ENCODE measurements at regions not wholly inside any gene's neighbourhood (a gene's known extent, or its start where the extent isn't known, plus 50 kb on each side); places are given as distances from the start of the nearest gene placed in this dataset.

DNA sequence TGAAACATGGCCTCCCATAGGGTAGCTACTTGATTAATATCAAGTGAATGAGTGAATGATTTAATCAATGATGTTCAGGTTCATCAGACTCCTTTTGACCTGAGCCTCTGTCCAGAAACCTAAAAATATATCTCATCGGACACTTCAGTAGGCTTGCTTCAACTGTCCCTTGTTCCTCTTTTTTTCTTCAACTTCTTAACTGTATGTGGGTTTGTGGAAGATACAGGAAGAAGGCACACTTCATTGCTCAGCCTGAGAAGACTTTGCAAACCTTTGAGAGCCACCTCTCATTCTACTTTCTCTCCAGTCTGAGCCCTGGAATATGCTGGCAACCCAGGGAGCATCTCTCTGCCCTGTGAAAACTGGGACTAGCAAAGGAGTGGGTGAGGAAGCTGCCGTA lies 557.0 kb downstream of the FGF9 start:
- no peaks in the 10 kb centered on the region for H3K9me3 ChIP-seq
- no peak overlapping the region for H3K4me3 ChIP-seq
- DNase-seq (ENCODE audit: low spot score), result no peak
- ATAC-seq (ENCODE audit: insufficient number of reproducible peaks, low FRiP score, low read depth), result no peak
- no peaks in the 10 kb centered on the region for H3K4me1 ChIP-seq (ENCODE audit: control insufficient read depth in 1 of 2, low read depth in 2 of 2)
- TF ChIP-seq, protein P1, sequence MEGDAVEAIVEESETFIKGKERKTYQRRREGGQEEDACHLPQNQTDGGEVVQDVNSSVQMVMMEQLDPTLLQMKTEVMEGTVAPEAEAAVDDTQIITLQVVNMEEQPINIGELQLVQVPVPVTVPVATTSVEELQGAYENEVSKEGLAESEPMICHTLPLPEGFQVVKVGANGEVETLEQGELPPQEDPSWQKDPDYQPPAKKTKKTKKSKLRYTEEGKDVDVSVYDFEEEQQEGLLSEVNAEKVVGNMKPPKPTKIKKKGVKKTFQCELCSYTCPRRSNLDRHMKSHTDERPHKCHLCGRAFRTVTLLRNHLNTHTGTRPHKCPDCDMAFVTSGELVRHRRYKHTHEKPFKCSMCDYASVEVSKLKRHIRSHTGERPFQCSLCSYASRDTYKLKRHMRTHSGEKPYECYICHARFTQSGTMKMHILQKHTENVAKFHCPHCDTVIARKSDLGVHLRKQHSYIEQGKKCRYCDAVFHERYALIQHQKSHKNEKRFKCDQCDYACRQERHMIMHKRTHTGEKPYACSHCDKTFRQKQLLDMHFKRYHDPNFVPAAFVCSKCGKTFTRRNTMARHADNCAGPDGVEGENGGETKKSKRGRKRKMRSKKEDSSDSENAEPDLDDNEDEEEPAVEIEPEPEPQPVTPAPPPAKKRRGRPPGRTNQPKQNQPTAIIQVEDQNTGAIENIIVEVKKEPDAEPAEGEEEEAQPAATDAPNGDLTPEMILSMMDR (IDR thresholded peaks at IDR 0.05), result no peak
- H3K36me3 ChIP-seq, result no peaks in the 10 kb centered on the region
- H3K27me3 ChIP-seq (replicated peaks; ENCODE audit: insufficient read depth), result no peaks in the 10 kb centered on the region
- no peak overlapping the region for H3K27ac ChIP-seq

DNA sequence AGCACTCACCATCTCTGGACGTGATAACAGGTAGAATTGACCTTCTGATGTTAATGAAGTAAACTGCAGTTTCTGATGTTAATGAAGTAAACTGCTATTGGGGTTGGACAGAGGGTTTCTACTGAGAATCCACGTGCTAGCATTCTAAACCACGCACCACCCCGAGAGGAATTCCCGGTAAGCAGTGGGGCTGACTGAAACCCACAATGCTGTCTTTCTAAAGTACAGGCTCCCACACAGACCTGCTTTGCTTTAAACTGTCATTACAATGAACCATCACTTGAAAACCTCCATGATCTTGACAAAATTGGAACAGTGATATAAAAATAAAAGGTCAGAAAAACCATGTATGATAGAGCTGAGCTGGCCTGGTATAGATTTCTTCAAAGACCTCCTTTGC lies 559.0 kb downstream of the FGF9 start:
- ATAC-seq (ENCODE audit: insufficient number of reproducible peaks, low FRiP score, low read depth) (no peak), DNase-seq (ENCODE audit: low spot score) (no peak)
- Histone ChIP-seq H3K36me3 (no peaks in the 10 kb centered on the region), H3K27ac (no peak overlapping the region), H3K27me3 (replicated peaks; ENCODE audit: insufficient read depth) (no peaks in the 10 kb centered on the region), H3K9me3 (no peaks in the 10 kb centered on the region), H3K4me3 (no peak overlapping the region), H3K4me1 (ENCODE audit: control insufficient read depth in 1 of 2, low read depth in 2 of 2) (no peaks in the 10 kb centered on the region)
- TF ChIP-seq, protein P1 (IDR thresholded peaks at IDR 0.05), result no peak

DNA sequence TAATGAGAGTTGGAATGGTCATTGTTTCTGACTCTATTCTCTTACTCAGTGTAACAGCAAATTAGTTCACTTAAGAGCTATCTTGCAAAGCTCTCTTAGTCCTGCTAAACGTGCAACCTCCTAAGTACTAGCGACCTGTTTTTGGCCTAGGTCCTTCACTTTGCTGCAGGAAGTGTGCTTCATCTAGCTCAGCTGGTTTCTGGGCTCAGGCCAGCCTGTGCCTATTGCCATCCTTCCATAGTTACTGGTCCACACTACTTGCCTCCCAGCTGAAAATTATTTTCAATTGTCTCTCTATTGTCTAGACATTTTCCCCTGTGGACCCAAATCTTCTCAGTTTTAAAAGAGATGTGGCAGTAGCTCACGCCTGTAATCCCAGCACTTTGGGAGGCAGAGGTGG lies 561.3 kb downstream of the FGF9 start:
- H3K4me3 ChIP-seq, result no peak overlapping the region
- DNase-seq (ENCODE audit: low spot score) (no peak), ATAC-seq (ENCODE audit: insufficient number of reproducible peaks, low FRiP score, low read depth) (no peak)
- no peaks in the 10 kb centered on the region for H3K36me3 ChIP-seq
- TF ChIP-seq, protein P1 (IDR thresholded peaks at IDR 0.05), result no peak
- H3K4me1 ChIP-seq (ENCODE audit: control insufficient read depth in 1 of 2, low read depth in 2 of 2), result no peaks in the 10 kb centered on the region
- no peaks in the 10 kb centered on the region for H3K27me3 ChIP-seq (replicated peaks; ENCODE audit: insufficient read depth)
- H3K27ac ChIP-seq, result no peak overlapping the region
- no peaks in the 10 kb centered on the region for H3K9me3 ChIP-seq

DNA sequence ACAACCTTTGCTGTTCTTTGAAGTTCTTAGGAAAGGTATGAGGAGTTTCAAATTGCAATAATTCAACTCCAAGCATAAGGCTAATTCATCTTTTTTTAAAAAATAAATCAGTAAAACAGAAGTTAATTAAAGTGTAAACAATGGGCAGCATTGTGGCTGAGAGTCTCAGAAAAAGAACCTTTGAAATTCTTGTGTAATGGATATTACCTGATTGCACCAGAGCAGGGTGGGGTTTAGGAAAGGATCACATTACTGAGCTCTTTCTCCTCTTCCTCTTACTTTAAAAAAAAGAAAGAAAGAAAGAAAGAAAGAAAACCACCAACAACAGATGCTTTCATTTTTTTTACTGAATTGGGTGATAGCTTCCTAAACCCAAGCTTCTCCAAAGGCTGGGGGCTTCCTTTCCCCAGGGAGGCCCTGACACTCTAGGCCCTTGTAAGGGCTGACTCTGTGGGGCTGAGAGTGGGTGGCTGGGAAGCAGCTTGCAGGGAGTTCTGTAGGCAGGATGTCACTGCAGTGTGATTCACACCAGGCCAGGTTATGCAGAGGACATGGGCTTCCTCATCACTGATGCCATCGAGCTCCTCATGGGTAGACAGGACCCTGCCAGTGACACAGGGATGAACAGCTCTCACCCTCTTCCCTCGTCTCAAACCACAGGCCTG lies 564.5 kb downstream of the FGF9 start:
- Histone ChIP-seq H3K36me3 (no peaks in the 10 kb centered on the region), H3K27me3 (replicated peaks; ENCODE audit: insufficient read depth) (no peaks in the 10 kb centered on the region), H3K9me3 (no peaks in the 10 kb centered on the region), H3K4me3 (no peak overlapping the region), H3K4me1 (ENCODE audit: control insufficient read depth in 1 of 2, low read depth in 2 of 2) (no peaks in the 10 kb centered on the region), H3K27ac (no peak overlapping the region)
- DNase-seq (ENCODE audit: low spot score) (no peak), ATAC-seq (ENCODE audit: insufficient number of reproducible peaks, low FRiP score, low read depth) (no peak)
- TF ChIP-seq, protein P1 (IDR thresholded peaks at IDR 0.05), result no peak

DNA sequence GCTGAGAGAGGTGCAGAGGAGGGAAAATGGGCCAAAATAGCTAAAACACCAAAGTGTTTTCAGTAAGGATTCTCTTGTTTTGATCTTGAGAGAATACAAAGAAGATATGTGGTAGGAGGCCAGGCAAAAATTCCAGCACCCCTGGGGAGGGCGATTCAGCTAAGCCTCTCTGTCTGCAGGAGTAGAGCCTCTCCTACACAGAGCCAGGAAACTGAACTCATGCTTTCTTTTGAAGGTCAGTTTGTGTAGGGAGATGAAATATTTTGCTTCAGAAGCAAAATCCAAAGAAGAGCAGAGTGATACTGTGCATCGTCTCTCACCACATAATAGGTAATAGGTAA lies 565.0 kb downstream of the FGF9 start:
- TF ChIP-seq, protein P1 (IDR thresholded peaks at IDR 0.05), result no peak

More for the DNA sequence above, 565.0 kb downstream of the FGF9 start:
- Histone ChIP-seq H3K4me1 (ENCODE audit: control insufficient read depth in 1 of 2, low read depth in 2 of 2) (no peaks in the 10 kb centered on the region), H3K36me3 (no peaks in the 10 kb centered on the region), H3K9me3 (no peaks in the 10 kb centered on the region), H3K27me3 (replicated peaks; ENCODE audit: insufficient read depth) (no peaks in the 10 kb centered on the region), H3K4me3 (no peak overlapping the region), H3K27ac (no peak overlapping the region)
- ATAC-seq (ENCODE audit: insufficient number of reproducible peaks, low FRiP score, low read depth) (no peak), DNase-seq (ENCODE audit: low spot score) (no peak)
